COLO829 (cell line): ENCODE measurements at regions not wholly inside any gene's neighbourhood (a gene's known extent, or its start where the extent isn't known, plus 50 kb on each side); places are given as distances from the start of the nearest gene placed in this dataset.

ENCODE experiments used
- DNase-seq: peaks from one replicate; pipeline ENCODE4 v3.0.0; 2012; ENCODE audit warnings: low spot score

GRCh38 chr10:105545101-105545500 lies 904.0 kb downstream of the SORCS3 start:
- no peak for DNase-seq

GRCh38 chr10:105540381-105540780 lies 899.3 kb downstream of the SORCS3 start:
- no peak for DNase-seq

- no peak for DNase-seq
Observed at GRCh38 chr10:105538874-105539273, 897.8 kb downstream of the SORCS3 start.

GRCh38 chr10:105535478-105535877 lies 894.4 kb downstream of the SORCS3 start:
- DNase-seq: no peak

GRCh38 chr10:105534086-105534485 lies 893.0 kb downstream of the SORCS3 start:
- no peak for DNase-seq

DNA sequence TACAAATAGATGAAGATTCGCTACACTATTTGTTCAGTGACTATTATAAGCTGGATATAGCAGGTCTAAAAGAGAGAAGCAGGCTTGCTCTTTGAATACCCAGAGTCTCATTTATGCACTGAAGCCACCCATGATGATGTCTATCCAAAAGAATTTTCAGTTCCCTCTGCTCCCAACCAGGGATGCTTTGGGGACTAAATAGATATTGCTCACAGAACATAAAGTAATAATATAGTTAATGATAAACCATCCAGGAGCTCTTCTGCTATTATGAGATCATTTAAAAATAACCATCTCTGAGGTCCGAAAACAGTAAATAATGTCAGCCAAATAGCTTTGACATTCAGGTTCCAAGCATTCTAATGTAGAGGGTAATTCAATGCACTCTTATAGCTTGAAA lies 875.4 kb downstream of the SORCS3 start:
- no peak for DNase-seq

- DNase-seq: no peak
Observed at GRCh38 chr10:105514106-105514505, 873.0 kb downstream of the SORCS3 start.

GRCh38 chr10:105509517-105509916 lies 868.4 kb downstream of the SORCS3 start:
- no peak for DNase-seq

DNA sequence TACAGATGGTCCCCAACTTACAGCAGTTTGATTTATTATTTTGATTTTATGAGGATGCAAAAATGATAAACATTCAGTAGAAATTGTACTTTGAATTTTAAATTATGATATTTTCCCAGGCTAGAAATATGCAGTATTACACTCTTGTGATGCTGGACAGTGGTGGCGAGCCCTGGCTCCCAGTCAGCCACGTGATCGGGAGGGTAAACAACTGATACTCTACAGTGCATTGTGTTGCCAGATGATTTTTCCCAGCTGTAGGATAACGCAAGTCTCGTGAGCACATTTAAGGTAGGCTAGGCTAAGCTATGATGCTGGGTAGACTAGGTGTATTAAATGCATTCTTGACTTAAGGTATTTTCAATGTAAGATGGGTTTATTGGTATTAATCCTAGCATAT lies 865.2 kb downstream of the SORCS3 start:
- DNase-seq: no peak

DNA sequence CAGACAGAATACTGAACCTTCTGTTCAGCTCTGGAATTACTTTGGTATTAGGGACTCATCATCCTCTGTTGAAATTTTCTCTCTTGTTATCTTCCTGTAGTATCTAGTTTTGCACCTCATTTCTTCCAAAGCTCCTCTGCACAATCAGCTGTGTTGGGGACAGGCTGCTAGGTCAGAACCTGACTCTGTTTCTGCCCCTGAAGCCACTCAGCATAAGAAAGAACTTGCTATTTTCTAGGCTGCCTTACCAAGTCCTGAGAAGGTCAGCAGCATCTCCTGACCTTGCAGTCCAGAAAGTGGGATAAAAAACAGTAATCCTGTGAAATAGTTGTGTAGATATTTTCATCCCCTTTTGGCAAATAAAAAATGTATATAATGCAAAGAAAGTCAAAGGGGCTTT lies 862.6 kb downstream of the SORCS3 start:
- no peak for DNase-seq

DNA sequence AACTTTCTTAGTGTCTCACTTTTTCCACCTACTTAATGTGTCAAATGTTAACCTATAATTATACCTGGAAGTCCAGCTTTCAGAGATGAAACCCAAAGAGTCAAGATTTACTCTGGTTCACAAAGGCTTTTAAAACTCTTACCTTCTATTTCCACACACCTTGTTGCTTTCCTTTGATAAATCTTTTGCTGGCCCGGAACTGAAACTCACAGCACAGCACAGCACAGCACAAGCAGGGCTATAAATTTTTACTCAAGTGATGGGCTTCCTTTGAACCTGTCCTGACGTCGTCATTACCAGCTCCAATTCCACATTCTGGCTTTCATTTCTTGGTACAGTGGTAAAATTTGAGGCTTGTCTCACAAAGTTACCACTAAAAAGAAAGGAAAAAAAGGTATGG lies 861.0 kb downstream of the SORCS3 start:
- DNase-seq: no peak

GRCh38 chr10:105494944-105495343 lies 853.9 kb downstream of the SORCS3 start:
- no peak for DNase-seq

DNA sequence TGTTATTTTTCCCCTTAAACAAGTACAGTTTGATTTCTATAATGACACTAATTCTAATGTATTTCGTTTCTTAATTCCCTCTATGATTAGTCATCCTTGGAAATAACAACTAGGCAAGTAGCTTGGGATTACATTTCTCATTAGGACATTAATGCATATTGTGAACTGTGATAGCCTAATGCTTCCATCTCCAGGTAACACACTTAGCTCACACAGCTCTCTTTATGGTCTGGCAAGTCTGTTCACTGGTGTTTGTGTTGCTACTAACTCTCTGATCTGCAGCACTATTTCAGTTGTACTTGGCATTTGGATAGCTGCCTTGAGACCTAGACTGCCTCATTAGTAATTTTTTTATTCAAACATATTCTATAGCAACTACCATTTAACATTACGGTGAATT lies 853.2 kb downstream of the SORCS3 start:
- no peak for DNase-seq

- DNase-seq: no peak
Observed at GRCh38 chr10:105473170-105473569, 832.1 kb downstream of the SORCS3 start.

- no peak for DNase-seq
Observed at GRCh38 chr10:105468759-105469158, 827.7 kb downstream of the SORCS3 start.

DNA sequence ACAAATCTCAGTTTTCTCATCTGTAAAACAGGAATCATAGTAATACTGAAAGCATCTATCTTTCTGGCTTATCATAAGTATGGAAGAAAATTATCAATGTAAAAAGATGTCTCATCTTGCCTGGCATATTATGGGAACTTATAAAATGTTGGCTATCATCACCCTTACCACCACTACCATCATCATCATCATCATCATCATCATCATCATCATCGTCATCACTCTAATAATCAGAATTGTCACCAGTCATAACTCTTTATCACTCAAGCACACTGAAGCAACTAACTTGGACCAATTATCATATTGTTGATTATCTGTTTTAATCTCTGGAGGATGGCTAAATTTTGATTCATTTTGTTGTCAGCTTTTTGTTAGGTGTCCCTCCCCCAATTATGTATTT lies 825.4 kb downstream of the SORCS3 start:
- DNase-seq: no peak

DNA sequence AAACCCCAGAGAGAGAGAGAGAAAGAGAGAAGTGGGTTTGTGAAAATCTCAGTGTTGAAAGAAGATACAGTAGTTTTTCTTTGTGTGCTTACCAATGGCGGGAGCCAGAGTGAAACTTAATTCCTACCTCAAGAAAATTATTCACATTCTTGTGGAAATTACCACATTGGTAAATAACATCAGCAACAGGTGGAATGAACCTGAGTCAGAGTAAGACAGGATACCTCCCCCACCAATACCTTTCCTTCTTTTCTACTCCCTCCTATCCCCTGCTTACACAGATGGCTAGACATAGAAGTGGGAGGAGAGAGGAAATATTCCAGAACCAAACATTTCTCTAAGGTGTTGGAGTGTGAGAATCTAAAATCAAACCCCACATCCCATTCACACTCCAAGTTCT lies 793.9 kb downstream of the SORCS3 start:
- no peak for DNase-seq

GRCh38 chr10:105413997-105414396 lies 772.9 kb downstream of the SORCS3 start:
- DNase-seq: no peak

GRCh38 chr10:105409370-105409769 lies 768.3 kb downstream of the SORCS3 start:
- DNase-seq: no peak

GRCh38 chr10:105406488-105406887 lies 765.4 kb downstream of the SORCS3 start:
- no peak for DNase-seq

DNA sequence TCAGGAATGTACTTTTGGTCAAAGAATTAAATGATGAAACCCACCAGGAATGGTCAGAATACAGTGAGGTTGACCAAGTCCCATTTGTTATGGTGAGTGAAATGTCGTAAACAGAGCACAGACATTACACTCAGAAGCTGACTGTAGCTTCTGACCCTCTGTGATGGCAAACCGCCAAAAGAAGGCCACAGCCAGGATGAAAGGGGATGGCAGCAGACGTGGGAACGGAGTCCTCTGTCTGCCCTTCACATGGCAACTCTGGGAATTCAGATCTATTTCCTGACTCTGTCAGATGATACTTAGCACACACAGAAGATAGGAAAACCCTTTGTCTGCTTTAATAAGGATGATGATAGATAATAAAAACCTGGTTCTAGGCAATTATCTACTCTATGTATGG lies 757.1 kb downstream of the SORCS3 start:
- no peak for DNase-seq

DNA sequence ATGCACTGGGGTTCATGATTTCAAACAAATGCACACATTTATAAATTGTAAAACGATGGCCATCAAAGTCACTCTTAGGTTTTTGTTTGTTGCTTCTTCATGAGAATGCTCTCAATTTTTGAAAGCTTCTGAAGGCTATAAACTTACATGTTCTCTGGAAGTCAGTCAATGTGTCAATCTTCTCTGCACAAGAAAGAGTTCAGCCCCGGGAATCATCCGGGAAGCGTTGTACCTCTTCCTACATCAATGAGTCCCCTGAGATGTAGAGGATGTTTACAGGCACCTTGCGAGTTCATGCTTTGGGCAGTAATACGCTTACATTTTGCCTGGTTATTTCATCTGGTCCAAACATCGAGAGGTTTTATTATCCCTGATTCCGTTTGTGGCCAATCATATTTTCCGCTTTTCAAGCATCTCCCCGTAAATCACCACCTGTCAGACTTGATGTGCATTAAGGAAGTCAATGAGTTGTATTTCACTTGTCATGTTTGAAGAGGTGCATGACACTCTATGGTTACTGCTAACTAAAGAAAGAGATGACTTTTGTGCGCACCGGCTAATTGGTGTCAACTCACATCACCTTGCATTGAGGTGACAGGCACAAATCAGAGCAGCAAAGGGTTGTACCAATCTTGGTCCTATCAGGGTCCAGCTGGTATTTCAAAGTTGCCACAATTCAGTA lies 750.7 kb downstream of the SORCS3 start:
- DNase-seq: no peak

DNA sequence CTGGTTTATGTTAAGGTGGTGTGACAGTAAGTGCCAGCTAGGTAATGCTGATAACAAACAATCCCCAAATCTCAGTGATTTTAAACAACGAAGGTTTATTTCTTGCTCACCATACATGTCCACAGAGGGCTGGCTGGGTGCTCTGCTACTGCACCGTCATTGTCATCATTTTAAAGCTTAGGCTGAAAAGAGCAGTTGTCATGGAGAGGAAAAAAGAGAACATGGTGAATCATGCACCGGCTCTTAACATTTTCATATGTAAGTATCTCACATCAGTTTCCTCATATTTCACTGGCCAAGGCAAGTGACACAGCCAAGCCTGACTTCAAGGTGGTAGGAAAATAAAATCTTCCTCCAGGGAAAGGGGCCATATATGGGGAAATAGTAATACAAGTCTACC lies 746.9 kb downstream of the SORCS3 start:
- no peak for DNase-seq

DNA sequence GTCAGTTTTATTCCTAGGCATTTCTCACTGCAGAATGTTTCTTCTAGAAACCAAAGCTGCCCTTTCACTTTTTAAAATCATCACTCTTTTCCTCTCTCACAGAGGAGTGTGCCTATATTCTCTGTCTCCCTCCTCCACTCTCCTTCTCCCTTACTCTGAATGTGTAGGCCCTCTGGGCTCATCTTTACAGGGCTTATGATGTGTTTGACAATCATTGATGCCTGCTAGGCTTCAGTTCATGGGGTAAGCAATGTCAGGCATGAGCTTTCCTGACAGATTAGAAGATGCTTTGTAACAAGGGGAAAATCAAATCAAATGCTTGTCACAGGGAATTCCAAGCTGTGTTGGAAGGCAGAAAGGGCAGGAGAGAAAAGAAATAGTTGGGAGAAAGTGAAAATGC lies 742.9 kb downstream of the SORCS3 start:
- DNase-seq: no peak

DNA sequence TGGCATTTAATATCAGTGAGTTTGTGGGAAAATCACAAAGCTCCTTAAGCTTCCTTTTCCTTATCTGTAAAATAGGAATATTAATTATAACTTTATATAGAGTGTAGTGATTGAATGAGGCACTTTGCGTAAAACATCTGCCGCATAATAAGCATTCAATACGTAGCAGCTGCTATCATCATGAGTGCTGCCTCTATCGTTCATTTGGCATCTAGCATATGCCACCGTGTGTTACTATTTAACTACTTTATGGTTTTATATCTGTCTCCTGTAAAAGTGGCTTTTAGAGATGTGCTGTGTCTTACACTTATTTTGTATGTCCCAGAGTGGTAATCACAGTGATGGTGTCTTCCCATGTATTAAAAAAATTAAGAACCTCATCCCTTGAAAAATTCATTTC lies 729.6 kb downstream of the SORCS3 start:
- DNase-seq: no peak
